AG04449 (cell line): ENCODE measurements at regions not wholly inside any gene's neighbourhood (a gene's known extent, or its start where the extent isn't known, plus 50 kb on each side); places are given as distances from the start of the nearest gene placed in this dataset.

Experiments used
- CTCF ChIA-PET: fragments of 350-600 bp; formaldehyde crosslinking; extraction: SDS; loops from one replicate; lab custom pipeline; 2021; ENCODE audit warnings: antibody characterized with exemption; lab: Yijun Ruan, JAX
- POLR2A ChIA-PET: fragments of 400-600, 350-600 bp; formaldehyde crosslinking; extraction: SDS; loops from one replicate; lab custom pipeline; 2020; ENCODE audit warnings: antibody characterized with exemption, inconsistent platforms; lab: Yijun Ruan, JAX
- DNase-seq: peaks from one replicate; pipeline ENCODE4 v3.0.0-alpha.2; 2010; ENCODE audit warnings: low read depth, low spot score
- H3K4me3 ChIP-seq: 2 replicates; pipeline ENCODE4 v1.5.1; 2011; ENCODE audit warnings: low read depth, mild to moderate bottlenecking, control low read depth, low read length
- TF ChIP-seq, protein P1 (sequence below): IDR thresholded peaks from one replicate; pipeline ENCODE4 v1.5.1; 2011; ENCODE audit warnings: mild to moderate bottlenecking, moderate library complexity, low read length, control low read depth, inconsistent platforms; ENCODE audit not compliant: insufficient read depth; ENCODE audit errors: missing control alignments

DNA sequence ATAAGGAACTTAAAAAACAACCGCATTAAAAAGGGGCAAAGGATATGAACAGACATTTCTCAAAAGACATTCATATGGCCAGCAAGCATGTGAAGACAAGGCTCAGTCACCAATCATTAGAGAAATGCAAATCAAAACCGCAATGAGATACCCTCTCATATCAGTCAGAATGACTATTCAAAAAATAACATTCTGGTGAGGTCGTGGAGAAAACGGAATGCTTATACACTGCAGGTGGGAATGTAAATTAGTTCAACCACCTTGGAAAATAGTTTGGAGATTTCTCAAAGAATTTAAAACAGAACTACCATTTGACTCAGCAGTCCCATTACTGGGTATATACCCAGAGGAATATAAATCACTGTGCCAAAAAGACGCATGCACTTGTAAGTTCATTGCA lies 496.6 kb upstream of the SGO1 start:
- TF ChIP-seq, protein P1, sequence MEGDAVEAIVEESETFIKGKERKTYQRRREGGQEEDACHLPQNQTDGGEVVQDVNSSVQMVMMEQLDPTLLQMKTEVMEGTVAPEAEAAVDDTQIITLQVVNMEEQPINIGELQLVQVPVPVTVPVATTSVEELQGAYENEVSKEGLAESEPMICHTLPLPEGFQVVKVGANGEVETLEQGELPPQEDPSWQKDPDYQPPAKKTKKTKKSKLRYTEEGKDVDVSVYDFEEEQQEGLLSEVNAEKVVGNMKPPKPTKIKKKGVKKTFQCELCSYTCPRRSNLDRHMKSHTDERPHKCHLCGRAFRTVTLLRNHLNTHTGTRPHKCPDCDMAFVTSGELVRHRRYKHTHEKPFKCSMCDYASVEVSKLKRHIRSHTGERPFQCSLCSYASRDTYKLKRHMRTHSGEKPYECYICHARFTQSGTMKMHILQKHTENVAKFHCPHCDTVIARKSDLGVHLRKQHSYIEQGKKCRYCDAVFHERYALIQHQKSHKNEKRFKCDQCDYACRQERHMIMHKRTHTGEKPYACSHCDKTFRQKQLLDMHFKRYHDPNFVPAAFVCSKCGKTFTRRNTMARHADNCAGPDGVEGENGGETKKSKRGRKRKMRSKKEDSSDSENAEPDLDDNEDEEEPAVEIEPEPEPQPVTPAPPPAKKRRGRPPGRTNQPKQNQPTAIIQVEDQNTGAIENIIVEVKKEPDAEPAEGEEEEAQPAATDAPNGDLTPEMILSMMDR = no peak
- ChIA-PET POLR2A (no interaction called here), CTCF (no interaction called here)
- H3K4me3 ChIP-seq = no peak overlapping the region
- no peak for DNase-seq

GRCh38 chr3:20680990-20681628 lies 495.1 kb upstream of the SGO1 start:
- no peak for DNase-seq
- CTCF ChIA-PET = no interaction called here
- TF ChIP-seq, protein P1 = no peak
- POLR2A ChIA-PET = no interaction called here
- H3K4me3 ChIP-seq = no peak overlapping the region

DNA sequence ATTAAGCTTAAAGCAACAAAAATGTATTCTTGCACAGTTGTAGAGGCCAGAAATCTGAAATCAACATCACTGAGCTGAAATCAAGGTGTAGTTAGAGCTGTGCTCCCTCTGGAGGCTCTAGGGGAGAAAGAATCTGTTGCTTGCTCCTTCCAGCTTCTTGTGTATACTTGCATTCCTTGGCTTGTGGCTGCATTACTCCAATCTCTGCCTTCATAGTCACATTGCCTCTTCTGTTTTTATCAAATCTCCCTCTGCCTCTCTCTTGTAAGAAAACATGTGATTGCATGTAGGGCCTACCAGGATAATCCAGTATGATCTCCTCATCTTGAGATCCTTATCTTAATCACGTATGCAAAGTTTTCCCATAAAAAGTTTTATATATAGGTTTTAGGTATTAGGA lies 487.9 kb upstream of the SGO1 start:
- no peak overlapping the region for H3K4me3 ChIP-seq
- DNase-seq = no peak
- ChIA-PET POLR2A (no interaction called here), CTCF (no interaction called here)
- TF ChIP-seq, protein P1 = no peak

DNA sequence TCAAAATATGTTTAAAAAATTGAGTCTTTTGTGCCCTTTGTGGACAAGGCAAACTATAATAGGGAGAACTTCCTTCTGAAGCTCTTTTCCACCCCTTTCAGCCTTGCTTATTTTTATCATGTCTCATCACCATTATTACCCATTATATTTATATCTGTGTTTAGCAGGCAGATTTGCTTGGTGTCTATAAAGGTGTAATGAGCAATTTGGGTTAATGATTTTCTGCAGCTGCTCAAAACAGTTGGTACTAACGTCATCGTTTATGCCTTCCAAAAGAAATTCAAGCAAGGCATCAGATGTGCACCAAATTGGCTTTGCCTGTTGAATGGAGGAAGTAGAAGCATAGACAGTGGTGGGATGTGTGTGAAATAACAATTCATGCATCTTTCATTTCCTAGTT lies 483.7 kb upstream of the SGO1 start:
- no peak for DNase-seq
- POLR2A ChIA-PET = interaction anchor here (0.6 kb wide), 1 partner anchor 21 kb away, joined by 3 read pairs; no protein-coding TSS in a partner anchor
- TF ChIP-seq, protein P1 = no peak
- H3K4me3 ChIP-seq = no peak overlapping the region
- CTCF ChIA-PET = interaction anchor here (1.0 kb wide), 1 partner anchor 21 kb away, joined by 4 read pairs; no protein-coding TSS in a partner anchor

DNA sequence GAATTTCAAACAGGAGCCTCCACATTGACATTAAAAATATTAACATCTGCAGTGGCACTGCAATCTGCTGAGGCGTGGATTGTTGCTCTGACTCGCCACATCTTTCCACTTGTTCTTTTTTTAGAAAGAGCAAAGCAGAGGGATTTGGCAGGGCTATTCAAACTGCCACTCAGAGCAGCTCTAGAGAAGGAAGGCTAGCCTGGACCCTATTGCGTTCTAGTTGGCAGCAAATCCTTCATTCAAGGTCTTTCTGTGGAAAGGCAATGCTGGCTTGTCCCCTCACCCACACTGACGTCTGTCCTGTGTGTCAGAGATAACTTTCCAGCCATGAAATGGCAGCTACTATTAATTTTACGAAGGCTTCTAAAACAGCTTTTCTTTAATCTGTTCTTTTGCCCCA lies 483.2 kb upstream of the SGO1 start:
- CTCF ChIA-PET = interaction anchor here (1.0 kb wide), 1 partner anchor 20 kb away, joined by 4 read pairs; no protein-coding TSS in a partner anchor
- no peak for DNase-seq
- POLR2A ChIA-PET = interaction anchor here (0.6 kb wide), 1 partner anchor 21 kb away, joined by 3 read pairs; no protein-coding TSS in a partner anchor
- no peak overlapping the region for H3K4me3 ChIP-seq
- TF ChIP-seq, protein P1 = no peak

- DNase-seq = no peak
- H3K4me3 ChIP-seq = no peak overlapping the region
- TF ChIP-seq, protein P1 = no peak
- CTCF ChIA-PET = interaction anchor here (1.1 kb wide), 1 partner anchor 156 kb away, joined by 3 read pairs; no protein-coding TSS in a partner anchor
- POLR2A ChIA-PET = no interaction called here
Observed at GRCh38 chr3:20668411-20668810, 482.4 kb upstream of the SGO1 start.
